GM18498 (cell line): ENCODE measurements at regions not wholly inside any gene's neighbourhood (a gene's known extent, or its start where the extent isn't known, plus 50 kb on each side); places are given as distances from the start of the nearest gene placed in this dataset.
"Not testable (repeated sequence)": the region's sequence is repeated elsewhere in the genome, so short reads cannot be mapped to it uniquely, and the experiment has no call there.

Experiments used
- ATAC-seq: cut with Tn5 transposase; IDR thresholded peaks from one replicate; pipeline ENCODE4 v1.9.1; 2021; ENCODE audit warnings: mild to moderate bottlenecking, moderate library complexity; ENCODE audit not compliant: unreplicated experiment

DNA sequence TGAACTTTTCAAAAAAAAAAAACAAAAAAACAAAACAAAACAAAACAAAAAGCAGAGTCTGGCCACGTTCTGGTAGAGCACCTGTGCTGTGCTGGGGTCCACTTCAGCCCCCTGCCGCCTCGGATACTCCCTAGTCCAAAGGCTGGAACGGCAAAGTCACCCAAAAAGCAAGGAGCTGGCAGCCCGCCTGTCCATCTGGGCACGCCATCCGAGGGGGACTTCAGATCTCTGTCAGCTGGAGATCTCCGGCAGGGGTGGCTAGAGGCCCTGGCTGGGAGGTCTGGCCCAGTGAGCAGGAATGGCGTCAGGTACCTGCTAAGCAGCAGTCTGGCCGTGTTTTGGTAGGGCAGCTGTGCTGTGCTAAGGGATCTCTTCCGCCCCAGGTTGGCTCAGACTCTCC is 152.3 kb upstream of the ZNF516 start:
- ATAC-seq, result no peak

DNA sequence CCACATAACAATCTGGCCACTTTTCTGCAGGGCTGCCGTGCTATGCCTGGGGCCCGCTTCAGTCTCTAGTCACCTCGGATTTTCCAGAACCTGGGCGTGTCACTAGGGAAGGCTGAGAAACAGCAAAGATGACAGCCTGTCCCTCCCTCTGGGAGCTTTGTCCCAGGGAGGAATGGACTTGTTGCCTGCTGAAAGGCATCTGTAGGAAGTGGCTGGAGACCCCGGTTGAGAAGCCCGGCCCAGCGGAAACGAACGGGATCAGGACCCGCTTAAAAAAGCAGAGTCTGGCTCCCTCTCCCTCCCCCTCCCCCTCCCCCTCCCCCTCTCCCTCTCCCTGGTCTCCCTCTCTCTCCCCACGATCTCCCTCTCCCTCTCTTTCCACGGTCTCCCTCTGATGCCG is 149.5 kb upstream of the ZNF516 start:
- ATAC-seq, result no peak

DNA sequence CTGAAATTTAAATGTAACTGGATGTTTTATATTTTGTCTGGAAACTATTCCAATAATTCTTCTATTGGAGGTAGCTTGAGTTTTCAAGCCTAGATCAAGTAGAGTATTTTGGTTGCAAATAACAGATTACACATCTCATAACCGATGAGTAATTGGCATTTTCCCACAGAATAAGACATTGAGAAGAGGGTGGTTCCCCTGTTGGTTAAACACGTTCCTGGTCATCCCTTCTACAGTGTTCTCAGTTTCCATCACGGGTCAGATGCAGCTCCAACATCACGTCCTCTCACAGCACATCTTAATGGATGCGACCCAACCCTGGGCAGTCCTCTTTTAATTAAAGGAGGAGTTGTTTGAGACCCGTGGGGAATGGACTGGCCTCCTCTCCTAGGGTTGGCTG is 149.0 kb upstream of the ZNF516 start:
- no peak for ATAC-seq

DNA sequence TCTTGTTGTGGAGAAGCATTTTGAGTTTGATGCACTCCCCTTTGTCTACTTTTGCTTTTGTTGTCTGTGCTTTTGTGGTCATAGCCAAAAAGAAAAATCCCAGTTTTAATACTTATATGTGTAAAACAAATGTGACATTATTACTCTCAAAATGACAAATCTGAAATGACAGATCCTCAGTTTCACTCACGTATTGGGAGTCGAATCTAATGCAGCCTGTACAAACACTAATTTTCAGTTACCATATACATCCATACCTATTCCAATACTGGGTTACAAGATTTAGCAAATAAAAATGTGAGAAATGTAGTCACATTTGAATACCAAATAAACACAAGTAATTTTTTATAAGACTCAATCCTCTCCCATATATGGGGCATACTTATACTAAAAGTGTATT is 148.2 kb upstream of the ZNF516 start:
- no peak for ATAC-seq

DNA sequence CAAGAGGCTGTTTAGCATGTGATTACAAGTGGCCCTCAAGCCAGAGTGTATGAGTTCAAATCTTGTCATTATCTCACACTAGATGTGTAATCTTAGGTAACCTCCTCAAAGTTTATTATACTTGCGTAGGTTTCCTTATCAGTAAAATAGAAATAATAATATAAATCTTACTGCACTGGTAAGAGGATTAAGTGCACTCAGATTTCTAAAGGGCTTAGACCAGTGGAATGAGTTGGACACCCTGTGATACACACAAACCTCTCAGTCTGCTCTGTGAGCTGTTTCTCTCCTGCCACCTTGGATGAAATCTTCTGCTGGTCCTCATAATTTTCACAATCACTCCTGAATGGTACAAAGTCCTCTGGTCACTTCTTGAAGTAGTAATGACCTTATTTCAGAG is 145.4 kb upstream of the ZNF516 start:
- no peak for ATAC-seq

DNA sequence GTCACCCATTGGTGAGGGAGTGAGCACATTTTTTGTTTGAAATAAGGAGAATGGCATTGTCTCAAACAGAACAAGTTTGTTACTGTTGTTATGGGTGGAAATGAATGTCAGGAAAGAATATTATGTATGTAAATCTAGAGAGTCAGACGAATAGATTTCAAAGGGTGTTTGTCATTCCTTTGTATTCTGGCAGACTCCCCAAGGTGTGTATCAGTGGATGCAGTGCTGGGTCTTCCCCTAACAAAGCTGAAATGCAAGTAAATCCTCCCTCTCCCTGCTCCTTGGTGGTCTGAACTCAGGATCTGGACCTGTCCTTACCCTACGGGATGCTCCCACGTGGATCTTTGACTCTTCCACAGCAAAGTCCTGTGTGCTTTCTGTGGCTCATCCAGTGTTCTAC is 139.5 kb upstream of the ZNF516 start:
- ATAC-seq, result no peak

DNA sequence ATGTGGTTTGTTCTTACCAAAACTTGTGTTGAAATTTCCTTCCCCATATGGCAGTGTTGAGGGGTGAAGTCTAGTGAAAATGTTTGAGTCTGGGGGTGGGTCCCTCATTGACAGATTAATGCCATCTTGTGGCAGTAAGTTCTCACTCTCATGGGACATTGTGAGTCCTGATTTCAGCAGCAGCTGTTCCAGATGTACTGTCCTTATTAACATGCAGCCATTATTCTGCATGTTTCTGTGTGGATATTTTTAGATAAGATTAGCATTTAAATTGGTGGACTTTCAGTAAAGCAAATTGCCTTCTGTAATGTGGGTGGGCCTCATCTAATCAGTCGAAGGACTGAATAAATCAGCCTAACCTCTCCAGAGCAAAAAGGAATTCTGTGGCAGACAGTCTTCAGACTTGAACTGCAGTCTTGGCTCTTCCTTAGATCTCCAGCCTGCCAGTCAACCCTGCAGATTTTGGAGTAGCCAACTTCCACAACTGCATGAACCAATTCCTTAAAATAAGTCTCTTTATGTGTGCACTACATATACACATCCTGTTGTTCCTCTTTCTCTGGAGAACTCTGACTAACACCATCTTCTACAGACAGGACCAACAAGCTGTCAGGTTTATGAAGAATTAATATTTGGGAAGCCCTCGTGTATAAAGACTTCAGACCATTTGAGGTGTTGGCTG is 138.7 kb upstream of the ZNF516 start:
- no peak for ATAC-seq

DNA sequence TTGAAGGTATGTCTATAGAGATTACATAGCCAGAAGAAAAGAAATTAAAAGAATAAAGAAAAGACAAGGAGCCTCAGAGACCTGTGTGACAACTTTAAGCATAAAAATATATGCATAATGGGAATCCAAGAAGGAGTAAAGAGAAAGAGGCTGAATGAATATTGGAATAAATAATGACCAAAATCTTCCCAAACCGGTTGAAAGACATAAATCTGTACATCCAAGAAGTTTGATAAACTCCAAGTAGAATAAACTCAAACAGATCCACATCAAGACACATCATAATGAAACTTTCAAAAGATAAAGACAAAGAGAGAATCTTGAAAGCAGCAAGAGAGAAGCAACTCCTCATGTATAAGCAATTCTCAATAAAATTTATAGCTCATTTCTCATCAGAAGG is 132.4 kb upstream of the ZNF516 start:
- no peak for ATAC-seq

DNA sequence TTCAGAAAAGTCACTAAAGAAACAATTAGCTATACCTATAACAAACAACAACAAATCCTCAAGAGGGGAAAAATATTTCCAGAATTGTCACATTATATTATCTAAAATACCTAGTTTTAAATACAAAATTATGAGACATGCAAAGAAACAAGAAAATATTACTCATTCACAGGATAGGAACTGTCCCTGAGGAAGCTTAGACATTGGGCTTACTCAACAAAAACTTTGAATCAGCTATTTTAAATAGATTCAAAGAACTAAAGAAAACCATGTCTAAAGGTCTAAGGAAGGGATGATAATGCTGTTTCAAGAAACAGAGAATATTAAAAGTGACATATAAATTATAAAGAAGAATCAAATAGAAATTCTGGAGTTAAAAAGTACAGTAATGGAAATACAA is 131.9 kb upstream of the ZNF516 start:
- ATAC-seq, result no peak

DNA sequence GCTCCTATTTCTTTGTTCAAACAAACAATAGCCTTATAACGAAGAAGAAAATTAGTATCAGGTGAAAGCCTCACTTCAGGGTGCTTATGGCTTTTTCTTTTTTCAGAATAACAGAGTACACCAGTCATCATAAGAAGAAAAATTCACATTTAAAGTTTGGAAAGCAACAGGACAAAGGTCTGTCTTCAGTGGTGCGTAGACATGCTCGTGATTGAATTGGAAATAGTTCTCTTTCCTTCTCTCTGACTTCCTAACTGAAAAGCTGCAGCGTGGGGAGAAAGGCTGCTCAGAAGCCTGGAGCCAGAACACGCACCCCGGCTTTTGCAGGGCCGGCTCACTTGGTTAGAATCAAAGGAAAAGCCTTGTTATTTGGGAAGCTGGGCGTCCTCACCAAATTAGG is 127.6 kb upstream of the ZNF516 start:
- ATAC-seq, result no peak

DNA sequence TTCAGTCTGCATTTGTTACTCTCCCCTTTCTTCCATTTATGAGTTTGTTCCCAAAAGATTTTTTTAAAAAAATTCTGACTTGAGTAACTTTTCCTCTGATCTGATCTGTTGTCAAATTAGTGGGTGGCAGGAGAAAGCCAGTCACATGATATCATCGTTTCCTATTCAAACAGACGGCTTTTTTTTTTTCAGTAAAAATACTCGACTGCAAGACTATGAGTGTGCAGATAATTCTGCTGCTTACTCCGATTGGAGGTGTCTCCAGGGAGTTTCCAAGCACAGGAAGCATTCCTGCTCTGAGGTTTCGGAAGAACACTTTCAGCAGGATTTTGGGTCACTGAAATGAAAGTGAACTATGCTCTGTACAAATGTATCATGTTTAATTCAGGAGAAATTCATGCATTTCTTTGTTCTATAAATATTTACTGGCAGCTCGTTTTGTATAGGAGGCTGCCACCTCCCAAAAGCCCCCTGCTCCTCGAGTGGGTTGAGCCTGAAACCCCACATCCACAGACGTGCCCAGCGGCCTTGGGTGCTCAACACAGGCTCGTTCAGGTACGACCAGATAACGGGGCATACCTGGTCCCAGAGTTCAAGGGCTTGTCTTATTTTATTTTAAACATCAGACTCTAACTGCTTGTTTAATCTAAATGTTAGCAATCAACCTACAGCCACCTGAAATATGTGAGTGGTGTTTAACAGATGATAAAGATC is 126.9 kb upstream of the ZNF516 start:
- no peak for ATAC-seq

DNA sequence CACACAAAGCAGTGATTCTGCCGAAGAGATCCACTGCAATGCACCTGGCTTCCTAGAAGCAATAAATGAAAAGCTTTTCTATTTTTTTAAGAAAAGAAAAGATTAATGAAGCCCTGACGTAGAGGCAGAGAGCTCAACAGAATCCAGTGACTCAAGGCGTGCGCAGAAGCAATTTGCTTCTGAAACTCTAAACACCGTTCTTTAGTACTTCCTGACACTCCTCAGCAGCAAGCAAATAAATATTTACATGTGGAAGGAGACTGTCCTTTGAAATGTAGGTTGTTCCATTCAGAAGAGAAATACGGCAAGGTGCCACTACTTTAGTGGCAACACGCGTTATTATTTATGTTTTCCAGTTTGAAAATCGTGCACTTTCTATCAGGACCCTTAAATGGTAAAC is 126.2 kb upstream of the ZNF516 start:
- no peak for ATAC-seq

DNA sequence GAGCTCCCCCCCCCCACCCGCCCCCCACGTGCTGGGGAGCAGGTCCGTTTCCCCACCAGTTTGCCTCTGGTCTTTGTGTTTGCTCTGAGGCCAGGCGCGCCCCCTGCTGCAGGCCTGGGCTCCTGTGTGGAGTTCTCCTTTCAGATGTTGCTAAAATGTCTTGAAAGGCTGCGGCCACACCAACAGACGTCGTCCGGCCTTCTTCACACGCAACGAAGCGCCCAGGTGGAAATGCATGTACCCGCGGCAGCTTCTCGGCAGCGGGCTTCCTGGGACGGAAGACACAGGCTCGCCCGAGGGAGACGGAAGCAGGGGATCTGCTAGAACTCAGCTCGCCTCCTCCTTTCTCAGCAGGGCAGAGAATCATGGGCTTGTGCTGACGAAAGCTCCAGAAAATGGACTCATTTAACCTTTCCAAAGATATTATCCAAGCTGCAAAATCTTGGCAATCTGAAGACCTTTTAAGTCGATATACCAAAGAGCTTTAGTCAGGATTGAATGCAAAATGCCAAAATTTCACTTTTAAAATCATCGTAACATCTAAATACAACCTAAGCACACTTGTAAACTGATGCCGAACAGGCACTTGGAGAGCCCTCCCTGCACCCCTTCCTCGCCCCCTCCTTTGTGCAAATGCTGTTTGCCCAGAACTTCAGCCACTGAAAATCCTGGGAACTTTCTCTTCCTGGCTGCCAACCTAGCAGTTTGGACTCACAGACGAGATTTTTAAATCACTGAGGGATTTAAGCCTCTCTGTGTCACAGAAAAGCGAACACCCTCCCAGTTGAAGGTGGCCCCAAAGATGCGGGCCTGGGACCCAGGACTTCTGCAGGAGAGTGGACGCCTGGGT is 125.5 kb upstream of the ZNF516 start:
- ATAC-seq, result peak; percentile 96

DNA sequence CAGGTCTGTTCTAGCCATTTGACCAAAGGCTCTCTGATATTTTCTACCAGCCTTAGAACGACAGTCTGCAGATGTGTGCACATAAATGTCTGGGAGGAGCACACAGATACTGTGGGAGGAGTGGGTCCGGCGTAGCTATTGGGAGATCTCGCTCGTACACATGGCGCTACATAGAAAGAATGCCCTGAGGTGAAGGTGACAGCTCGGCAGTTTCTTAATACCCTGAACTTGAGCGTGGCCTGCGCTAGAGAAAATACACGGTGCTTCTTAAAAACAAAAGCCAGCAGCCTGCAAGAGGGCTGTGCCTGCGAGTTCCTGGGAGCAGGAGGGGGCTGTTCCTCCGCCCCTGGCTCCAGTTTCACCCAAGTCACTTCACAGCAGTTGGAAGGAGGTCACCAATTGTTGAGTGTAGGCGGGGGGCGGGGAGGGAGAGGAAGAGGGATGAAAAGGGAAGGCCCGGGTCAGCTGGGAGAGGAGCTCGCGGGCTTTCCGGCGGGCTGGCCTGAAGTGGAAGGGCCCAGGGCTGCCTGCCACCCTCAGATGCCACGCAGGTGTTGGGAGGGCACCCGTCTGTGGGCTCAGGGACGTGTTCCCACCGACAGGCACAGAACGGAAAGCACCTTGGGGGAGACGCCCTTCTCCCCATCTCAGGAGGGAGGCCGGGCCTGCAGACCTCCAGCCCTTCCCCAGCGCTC is 124.7 kb upstream of the ZNF516 start:
- ATAC-seq, result no peak

DNA sequence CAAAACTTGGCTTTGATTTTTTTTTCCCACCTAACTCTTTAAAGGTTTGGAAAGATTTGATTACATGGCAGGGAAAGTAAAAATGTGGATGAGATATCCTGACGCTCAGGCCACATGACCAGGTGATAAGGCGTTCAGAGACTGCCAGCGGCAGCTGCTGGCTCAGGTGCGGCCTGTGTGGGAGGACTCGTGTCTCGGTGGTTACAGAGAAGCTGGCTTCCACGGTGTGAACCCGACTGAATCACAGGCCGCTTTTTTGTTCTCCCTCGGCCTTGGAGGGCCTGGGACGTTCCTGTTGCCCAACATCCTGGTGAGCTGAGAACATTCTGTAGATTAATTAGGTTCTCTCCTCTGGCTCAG is 124.2 kb upstream of the ZNF516 start:
- no peak for ATAC-seq

DNA sequence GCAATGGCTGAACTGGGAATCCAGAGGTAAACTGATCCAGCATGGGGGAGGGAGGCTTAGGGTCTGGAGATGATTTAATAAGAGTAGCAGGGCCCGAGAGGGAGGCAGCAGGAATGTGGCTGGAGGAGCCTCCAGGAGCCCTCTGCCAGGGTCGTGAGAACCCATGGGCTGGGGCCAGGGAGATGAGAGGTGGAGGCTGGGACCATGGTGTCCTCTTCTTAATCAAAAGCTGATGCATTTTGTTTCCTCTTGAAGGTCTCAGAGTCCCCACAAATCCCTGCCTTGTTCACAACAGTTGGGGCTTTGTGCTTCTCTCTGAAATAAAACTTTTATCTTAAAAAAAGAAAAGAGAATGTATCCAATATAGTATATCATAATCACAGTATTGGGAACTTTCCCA is 123.7 kb upstream of the ZNF516 start:
- ATAC-seq, result no peak

DNA sequence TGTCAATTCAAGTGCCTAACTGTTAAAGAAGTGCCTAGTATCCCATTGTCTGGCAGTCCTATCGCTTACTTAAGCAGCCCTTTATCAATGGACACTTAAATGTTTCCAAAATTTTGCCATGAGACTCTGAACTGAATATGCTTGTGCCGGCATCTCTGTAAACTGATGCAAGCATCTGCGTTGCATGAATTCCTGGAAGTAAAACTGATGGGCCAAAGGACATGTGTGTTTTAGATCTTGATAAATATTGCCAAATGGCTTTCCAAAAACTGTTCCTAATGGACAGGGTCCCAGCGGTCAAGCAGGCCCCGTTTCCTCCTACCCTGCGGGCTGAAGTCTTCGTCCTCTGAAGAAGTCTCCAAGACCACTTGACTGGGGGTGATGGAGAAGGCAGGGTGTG is 121.3 kb upstream of the ZNF516 start:
- ATAC-seq, result no peak

DNA sequence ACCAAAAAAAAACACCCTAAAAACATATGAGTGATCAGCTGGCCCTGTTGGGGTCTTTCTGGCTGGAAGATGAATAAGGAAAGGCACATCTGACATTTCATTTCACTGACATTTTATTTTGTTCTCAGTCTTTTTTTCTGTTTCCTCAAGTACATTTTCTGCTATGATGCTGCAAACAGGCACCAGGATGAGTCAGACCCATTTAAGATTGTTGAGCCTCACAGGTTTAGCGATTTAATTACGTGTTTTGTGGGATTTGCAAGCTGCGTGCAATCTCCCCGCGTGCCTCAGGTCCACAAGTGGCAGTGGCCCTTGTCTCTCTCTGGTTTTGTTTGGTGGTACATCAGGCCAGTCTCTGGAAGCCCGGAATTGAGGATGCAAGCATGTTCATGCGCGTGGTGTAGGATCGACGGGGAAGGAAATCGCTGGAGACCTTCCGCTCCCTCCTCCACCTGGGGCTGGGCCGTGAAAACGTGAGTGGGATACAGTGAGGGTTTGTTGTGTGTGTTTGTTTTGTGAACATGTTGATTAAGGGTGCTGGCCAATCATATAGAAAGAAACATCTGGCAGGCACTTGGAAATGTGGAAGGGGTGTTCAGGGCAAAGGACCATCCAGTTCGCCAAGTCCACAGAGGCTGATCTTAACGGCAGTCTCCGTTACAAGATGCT is 120.2 kb upstream of the ZNF516 start:
- ATAC-seq, result no peak

DNA sequence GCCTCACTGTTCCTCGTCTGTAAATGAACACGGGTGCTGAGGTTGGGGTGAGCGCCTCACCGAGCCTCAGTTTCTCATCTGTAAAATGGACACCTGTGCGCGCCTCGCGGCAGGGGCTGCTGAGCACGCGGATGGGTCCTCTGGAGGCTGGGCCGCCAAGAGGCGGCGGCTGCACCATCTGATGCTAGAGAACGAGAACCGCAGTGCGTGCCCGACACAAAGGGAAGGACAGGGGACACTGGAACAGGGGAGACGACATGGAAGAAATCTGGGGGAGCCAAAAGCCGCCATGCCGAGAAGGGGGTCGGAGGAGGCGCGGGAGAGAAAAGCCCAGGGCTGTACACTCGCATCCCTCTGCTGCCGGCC is 118.7 kb upstream of the ZNF516 start:
- no peak for ATAC-seq

DNA sequence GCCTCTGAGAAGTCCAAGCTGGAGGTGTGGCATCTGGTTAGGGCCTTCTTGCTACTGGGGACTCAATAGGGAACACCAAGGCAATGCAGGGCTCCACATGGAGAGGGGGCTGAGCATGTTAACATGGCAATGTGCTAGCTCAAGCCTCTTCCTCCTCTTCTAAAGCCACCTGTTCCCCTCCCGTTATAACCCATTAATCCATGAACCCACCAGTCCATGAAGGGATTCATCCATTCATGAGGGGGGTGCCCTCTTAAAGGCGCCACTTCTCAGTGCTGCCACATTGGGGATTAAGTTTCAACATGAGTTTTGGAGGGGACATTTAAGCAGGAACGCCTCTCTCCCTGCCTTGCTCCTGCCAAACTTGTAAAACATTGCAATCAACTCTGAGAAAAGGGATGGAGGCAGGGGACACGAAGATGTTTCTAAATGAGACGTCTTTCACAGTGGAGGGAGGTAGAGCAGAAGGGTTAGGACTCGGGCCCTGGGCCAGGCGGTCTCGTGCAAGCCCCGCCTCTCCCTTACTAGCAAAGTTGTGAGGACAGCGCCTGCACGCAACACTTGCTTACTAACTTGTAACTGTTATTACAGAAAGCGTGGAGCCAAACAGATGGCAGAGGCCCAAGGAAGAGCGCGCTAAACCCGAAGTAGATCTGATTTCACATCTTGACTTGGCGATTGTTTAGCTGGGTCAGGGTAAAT is 118.2 kb upstream of the ZNF516 start:
- no peak for ATAC-seq

DNA sequence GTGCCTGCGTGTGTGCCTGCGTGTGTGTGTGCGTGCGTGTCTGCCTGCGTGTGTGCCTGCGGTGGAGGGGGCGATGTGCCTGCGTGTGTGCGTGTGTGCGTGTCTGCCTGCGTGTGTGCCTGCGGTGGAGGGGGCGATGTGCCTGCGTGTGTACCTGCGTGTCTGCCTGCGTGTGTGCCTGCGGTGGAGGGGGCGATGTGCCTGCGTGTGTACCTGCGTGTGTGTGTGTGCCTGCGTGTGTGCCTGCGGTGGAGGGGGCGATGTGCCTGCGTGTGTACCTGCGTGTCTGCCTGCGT is 116.7 kb upstream of the ZNF516 start:
- ATAC-seq, result not testable (repeated sequence)
